ENCODE measurements at regions not wholly inside any gene's neighbourhood (a gene's known extent, or its start where the extent isn't known, plus 50 kb on each side); places are given as distances from the start of the nearest gene placed in this dataset.

DNA sequence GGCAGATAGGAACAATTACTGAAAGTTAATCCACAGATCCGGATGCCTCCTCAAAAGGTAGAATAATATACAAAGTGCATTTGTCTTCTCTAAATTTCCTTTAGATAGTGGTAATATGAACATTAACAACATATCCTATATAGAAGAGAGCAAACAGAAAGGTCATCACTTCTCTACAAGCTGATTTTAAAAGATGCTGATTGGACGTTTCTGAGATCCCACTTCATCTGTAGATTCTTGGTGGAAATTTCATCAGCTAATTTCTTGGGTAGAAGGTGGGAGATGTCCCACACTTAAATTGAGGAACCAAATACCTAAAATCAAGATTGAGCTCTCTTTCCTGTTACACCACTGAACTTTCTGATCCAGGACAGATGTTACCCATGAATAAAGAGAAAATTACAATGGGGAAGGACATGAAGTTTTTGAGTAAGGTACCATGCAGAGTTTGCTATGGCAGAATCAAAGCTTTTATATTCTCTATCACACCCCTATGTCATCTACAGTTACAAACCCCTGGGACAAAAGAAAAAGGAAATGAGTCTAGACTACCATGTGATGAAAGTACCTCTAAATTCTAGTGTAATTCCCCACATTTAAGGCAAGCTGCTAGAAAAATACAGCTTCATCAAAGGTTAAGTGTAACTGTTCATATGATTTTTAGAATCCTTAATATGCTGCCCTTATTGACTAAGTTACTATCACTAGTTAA, 189.2 kb upstream of the SETMAR start (continued):
- TF ChIP-seq CTCF (IDR thresholded peaks at IDR 0.05; ENCODE audit: low read depth, low read length, missing input control) (no peak), RXRA (IDR thresholded peaks at IDR 0.05) (no peak), TAF1 (conservative IDR thresholded peaks at IDR 0.05) (no peak), RAD21 (IDR thresholded peaks at IDR 0.05) (no peak)

GRCh38 chr3:4119119-4119518, 184.1 kb upstream of the SETMAR start:
- Histone ChIP-seq H3K36me3 (ENCODE audit: control insufficient read depth in 4 of 4, insufficient read depth in 3 of 4, low read depth in 1 of 4, low read length in 3 of 4) (no peaks in the 10 kb centered on the region), H3K9ac (ENCODE audit: low read depth in 1 of 2, low read length in 2 of 2) (no peak overlapping the region), H3K9me3 (ENCODE audit: control insufficient read depth in 4 of 4, low read length in 3 of 4) (no peaks in the 10 kb centered on the region), H3K4me1 (ENCODE audit: control insufficient read depth in 4 of 4, insufficient read depth in 4 of 4, low read length in 3 of 4) (no peaks in the 10 kb centered on the region), H3K27me3 (ENCODE audit: control insufficient read depth in 4 of 4, insufficient read depth in 4 of 4, low read length in 3 of 4) (no peaks in the 10 kb centered on the region), H3K4me3 (ENCODE audit: low read depth in 1 of 3, low read length in 3 of 3) (no peak overlapping the region), H3K27ac (ENCODE audit: low read depth in 1 of 2, low read length in 2 of 2) (no peak overlapping the region)
- TF ChIP-seq HNF4A (conservative IDR thresholded peaks at IDR 0.05) = no peak
- no peak for TF ChIP-seq NR2F2 (IDR thresholded peaks at IDR 0.05)
- TF ChIP-seq TAF1 (conservative IDR thresholded peaks at IDR 0.05) = no peak
- TF ChIP-seq RXRA (IDR thresholded peaks at IDR 0.05) = no peak
- no peak for TF ChIP-seq SP1 (IDR thresholded peaks at IDR 0.05)
- TF ChIP-seq EGR1 (IDR thresholded peaks at IDR 0.05; ENCODE audit: low read depth in 2 of 2) = no peak
- no peak for TF ChIP-seq FOXA2 (IDR thresholded peaks at IDR 0.05)
- TF ChIP-seq MAX (IDR thresholded peaks at IDR 0.05) = no peak
- TF ChIP-seq, protein P1, sequence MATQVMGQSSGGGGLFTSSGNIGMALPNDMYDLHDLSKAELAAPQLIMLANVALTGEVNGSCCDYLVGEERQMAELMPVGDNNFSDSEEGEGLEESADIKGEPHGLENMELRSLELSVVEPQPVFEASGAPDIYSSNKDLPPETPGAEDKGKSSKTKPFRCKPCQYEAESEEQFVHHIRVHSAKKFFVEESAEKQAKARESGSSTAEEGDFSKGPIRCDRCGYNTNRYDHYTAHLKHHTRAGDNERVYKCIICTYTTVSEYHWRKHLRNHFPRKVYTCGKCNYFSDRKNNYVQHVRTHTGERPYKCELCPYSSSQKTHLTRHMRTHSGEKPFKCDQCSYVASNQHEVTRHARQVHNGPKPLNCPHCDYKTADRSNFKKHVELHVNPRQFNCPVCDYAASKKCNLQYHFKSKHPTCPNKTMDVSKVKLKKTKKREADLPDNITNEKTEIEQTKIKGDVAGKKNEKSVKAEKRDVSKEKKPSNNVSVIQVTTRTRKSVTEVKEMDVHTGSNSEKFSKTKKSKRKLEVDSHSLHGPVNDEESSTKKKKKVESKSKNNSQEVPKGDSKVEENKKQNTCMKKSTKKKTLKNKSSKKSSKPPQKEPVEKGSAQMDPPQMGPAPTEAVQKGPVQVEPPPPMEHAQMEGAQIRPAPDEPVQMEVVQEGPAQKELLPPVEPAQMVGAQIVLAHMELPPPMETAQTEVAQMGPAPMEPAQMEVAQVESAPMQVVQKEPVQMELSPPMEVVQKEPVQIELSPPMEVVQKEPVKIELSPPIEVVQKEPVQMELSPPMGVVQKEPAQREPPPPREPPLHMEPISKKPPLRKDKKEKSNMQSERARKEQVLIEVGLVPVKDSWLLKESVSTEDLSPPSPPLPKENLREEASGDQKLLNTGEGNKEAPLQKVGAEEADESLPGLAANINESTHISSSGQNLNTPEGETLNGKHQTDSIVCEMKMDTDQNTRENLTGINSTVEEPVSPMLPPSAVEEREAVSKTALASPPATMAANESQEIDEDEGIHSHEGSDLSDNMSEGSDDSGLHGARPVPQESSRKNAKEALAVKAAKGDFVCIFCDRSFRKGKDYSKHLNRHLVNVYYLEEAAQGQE (IDR thresholded peaks at IDR 0.05) = no peak
- TF ChIP-seq RAD21 (IDR thresholded peaks at IDR 0.05) = no peak
- no peak for TF ChIP-seq CTCF (IDR thresholded peaks at IDR 0.05; ENCODE audit: low read depth, low read length, missing input control)
- 87% methylated on average over 2 of the region's 2 CpGs for WGBS
- no peak for DNase-seq (ENCODE audit: low spot score)

- DNase-seq (ENCODE audit: low spot score) = no peak
- H3K36me3 ChIP-seq (ENCODE audit: control insufficient read depth in 4 of 4, insufficient read depth in 3 of 4, low read depth in 1 of 4, low read length in 3 of 4) = no peaks in the 10 kb centered on the region
- H3K27ac ChIP-seq (ENCODE audit: low read depth in 1 of 2, low read length in 2 of 2) = no peak overlapping the region
- no peaks in the 10 kb centered on the region for H3K27me3 ChIP-seq (ENCODE audit: control insufficient read depth in 4 of 4, insufficient read depth in 4 of 4, low read length in 3 of 4)
- no peak overlapping the region for H3K4me3 ChIP-seq (ENCODE audit: low read depth in 1 of 3, low read length in 3 of 3)
- no peak overlapping the region for H3K9ac ChIP-seq (ENCODE audit: low read depth in 1 of 2, low read length in 2 of 2)
- WGBS = 91% methylated on average over 3 of the region's 3 CpGs
- no peaks in the 10 kb centered on the region for H3K4me1 ChIP-seq (ENCODE audit: control insufficient read depth in 4 of 4, insufficient read depth in 4 of 4, low read length in 3 of 4)
- peaks cover 0 to 5% (median 2%) of the 10 kb centered on the region in 4 donors for H3K9me3 ChIP-seq (ENCODE audit: control insufficient read depth in 4 of 4, low read length in 3 of 4)
- no peak for TF ChIP-seq RAD21 (IDR thresholded peaks at IDR 0.05)
- TF ChIP-seq HNF4G (IDR thresholded peaks at IDR 0.05) = no peak
- TF ChIP-seq, protein P1 (IDR thresholded peaks at IDR 0.05) = no peak
- TF ChIP-seq TAF1 (conservative IDR thresholded peaks at IDR 0.05) = no peak
- no peak for TF ChIP-seq HNF4A (conservative IDR thresholded peaks at IDR 0.05)
- no peak for TF ChIP-seq CTCF (IDR thresholded peaks at IDR 0.05; ENCODE audit: low read depth, low read length, missing input control)
- TF ChIP-seq GABPA (IDR thresholded peaks at IDR 0.05 in 1 of 2, conservative IDR thresholded peaks at IDR 0.05 in 1 of 2) = no peak
- no peak for TF ChIP-seq RXRA (IDR thresholded peaks at IDR 0.05)
Measured at GRCh38 chr3:4125576-4125975, 177.6 kb upstream of the SETMAR start.
